CD4-positive, alpha-beta T cell treated with Interleukin-12 subunit alpha and Interleukin-12 subunit beta, for 1 hour (primary cell): ENCODE measurements at regions not wholly inside any gene's neighbourhood (a gene's known extent, or its start where the extent isn't known, plus 50 kb on each side); places are given as distances from the start of the nearest gene placed in this dataset.

Experiments
- DNase-seq: peaks from one replicate; pipeline ENCODE4 v3.0.0-alpha.2; 2020

DNA sequence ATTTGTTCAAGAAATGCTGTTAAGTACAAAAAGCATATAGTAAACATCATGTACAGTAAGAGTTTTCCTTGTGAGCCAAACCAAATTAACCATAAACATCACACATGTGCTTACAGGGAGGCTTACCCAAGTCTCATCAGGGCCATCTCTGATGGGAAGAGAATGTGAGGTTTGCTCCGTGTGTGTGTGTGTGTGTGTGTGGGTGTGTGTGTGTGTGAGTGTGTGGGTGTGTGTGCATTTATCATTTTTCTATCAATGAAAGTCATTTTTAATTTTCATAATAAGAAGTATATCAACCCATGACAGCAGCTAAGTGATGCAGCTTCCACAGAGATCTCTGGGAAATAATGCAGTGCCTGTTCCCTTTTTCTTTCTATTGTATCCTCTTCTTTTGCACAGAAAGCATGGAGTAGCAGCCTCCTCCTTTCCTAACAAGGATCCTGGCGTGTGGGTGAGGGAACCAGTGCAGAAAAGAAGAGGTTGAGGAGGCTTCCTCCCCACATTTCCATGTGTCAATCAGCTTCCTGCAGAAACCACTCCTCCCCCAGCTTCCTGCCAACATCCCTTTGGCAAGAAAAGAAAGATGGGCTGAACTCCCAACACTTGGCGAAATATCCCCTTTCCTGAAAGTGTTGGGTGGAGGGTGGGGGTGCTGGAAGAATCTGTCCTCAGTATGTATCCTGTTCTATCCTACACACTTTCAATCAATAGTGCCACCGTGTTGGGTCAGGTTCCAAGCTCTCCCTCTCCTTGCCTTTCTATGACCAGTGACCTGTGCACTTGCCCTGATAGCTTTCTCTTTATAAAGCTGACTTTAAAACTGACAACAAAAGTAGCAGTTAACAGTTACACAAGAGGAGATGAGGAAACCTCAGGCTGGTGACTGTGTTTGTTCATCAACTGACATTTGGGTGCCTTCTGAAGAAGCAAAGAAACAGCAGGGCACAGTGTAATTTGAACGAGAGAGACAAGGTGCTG, 251.8 kb upstream of the CITED2 start:
- DNase-seq: no peak

DNA sequence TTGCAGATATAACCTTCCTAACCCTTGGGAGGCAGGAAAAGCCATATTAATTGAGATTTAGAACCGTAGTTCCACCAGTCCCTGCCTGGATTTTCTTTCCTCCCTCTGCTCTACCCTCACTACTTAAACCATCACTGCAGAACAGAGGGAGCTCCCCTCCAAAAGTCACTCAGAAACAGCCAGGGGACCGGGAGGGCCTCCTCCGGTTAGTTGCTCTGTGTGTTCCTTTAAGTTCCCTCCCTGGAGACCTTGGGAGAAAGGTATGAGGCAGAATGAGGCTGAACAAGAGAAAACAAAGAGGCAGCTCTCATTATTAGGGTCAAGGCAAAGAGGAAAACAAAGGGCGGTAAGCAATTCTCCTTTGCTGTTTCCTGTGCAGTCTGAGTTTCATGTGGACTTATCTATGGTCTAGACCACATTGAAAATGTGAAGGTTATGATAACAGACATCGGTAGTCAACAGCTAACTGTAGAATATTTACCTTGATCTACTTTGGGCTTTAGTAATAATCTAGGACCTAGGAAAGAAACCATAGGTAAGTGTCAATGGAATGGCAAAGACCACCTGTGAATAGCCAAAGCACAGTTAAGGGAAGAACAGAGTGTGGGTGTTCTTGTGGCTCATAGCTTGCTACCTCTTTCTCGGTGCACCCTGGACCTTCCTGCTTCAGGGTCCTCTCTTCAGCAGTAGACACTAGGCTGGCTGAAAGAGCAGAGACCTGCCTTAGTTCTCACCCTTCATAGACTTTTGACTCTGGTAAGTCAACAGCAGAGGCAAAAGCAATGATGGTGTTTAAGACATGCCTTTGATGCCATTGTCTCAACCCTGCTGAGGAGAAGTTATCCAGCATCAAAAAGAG, 250.9 kb upstream of the CITED2 start:
- DNase-seq: no peak

DNA sequence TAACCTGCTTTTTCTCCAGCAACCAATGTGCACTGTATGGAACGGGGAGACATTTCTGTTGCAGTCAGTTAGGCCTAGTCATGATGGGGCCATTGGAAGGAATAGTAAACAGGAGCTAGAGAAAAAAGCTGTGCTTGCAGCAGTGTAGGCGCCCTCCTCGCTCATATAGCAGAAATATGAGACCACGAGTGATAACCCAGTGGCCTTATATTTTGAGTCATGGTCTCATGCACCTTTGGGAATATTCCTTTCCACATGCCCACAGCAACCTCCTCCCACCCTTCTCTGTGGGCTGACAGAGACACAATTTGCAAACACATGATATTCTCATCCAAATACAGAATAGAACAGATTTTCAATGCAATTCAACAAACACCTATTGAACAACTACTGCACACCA, 248.9 kb upstream of the CITED2 start:
- no peak for DNase-seq

DNA sequence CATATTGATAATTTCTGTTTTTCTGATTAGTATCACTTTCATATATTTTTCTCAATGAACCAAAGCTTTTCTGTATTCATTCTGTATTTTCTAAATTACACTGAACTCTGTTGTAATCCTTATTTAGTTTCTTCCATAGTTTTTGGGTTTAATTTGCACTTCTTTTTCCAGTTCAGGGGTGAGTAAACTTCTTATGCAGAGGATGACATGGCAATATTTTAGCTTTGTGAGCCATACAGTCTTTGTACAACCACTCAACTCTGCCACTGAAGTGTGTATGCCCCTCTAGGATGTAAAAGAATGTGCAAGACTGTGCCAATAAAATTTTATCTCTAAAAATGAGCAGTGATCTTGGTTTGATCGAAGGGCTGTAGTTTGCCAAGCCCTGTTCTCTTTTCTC, 239.0 kb upstream of the CITED2 start:
- DNase-seq: no peak

DNA sequence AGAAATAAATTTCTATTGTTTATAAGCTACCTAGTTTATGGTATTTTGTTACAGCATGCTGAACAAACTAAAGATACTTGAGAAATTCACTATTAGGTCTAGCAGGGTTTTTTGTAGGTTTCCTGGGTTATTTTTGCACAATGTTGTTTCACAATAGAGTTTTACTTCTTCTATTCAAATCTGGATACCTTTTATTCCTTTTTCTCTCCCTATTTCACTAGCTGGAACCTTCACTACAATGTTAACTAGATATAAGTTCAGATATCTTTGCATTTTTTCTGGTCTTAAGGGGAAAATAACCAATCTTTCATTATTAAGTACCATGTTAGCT, 237.7 kb upstream of the CITED2 start:
- no peak for DNase-seq

DNA sequence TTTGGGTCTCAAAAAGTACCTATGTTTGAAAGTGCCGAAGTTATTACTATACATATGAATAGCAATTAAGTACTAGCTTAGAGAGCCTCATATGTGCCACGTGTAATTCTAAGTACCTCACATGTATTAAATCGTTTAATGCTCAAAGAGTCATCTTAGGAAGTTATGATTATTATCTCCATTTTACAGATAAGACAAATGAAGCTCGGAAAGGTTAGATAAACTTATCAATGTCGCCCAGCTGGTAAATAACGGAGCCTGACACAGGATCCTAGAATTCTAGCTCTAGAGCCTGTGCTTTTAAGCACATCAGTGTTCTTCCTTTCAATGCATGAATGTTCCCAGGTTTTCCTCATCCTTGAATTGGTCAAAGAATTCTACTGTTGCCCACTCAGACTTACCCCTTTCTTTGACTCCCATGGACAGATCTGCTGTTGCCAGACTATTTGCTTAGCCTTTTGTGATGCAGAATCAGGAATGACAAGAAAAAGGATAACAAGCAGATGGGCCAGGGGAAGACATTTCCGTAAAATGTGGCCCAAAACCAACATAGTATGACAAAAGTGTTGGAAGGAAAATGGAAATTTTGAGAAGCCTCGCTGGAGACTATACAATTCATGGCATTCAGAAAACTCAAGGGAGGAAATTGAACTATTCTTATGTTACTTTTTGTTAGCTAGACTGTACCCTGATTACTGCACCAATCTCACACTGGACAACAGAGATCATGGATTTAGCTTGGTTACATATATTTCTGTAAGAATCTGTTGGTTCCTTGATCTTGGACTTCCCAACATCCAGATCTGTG, 237.1 kb upstream of the CITED2 start:
- no peak for DNase-seq

DNA sequence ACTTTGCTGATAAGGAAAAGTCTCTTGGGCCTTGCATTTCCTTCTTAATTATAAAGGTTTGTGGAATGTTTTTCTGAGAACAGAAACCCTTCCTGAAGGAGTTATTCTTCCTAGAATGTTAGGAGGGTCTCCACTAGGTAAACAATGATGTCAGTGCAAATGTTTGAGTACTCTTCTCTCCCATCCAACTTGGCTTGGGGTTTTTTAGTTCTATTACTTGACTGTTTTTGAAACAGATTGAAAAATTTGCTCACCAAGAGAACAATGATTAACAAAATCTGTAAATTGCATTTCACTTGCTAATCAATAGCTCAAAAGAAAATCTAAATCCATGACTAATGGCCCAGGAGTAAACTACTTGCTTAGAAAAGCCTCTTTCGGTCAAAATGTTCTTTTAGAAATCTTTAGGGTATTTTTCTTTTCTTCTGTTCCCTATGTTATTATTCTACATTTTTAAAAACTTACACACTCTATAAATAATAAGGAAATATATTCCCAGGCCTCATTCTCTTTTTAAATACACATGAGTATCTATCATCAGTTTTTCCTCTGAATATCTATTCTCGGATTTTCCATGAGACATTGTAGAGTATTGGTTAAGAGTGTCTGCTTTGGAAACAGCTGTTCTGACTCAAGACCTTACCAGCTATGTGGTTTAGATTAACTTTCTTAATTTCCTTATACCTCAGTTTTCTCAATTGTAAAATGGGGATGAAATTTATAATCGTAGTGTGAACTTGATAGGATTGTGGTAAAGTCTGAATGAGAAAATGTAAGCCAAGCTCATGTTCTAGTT, 234.2 kb upstream of the CITED2 start:
- no peak for DNase-seq

DNA sequence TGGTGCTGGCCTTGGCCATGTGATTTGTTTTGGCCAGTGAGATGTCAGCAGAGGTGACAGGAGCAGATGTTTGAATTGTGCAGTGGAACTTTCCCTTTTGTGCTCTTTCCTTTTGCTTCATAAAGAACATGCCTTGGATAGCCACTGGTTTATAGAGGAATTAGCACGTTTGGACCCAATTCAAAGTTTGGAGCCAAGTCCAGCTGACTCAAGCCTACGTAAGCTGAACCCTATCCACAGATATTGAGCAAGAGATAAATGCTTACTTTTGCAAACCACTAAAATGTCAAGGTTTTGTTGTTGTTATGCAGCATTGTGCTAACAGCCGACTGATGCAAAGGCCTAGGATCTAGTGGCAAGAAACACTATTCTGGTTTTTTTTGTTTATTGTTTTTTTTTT, 230.9 kb upstream of the CITED2 start:
- no peak for DNase-seq

DNA sequence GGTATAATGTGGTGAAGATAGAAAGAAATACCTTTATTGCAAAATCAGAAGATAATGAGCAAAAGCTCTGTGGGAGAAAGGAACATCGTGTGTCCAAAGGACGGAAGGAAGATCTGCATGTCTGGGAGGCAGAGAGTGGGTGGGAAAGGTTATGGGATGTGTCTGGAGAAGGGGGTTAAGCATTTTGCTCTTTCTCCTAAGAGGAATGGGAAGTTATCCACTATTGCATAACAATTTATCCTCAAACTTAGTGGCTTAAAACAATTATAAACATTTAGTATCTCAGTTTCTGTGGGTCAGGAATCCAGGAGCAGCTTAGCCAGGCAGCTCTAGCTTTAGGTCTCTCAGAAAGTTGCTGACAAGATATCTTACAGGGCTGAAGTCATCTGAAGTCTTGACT, 229.1 kb upstream of the CITED2 start:
- DNase-seq: no peak

DNA sequence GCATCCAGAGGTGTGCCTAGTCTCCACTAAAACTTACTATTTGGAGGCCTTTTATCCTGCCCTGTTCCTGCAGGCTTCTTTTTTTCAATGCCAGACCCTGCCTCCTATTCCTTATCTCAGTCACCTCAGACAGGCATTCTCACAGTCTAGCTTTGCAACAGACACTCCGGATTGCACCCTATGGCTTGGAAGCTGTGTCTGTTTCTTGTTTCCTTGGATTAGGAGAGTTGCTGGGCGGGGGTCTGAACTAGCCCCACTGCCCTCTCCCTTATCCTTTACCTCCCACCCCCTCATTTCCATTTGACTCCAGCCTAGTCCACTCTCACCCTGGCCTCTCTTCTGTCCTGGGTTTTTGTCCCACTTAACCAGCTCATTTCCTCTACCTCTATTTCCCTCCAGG, 228.1 kb upstream of the CITED2 start:
- DNase-seq: no peak

DNA sequence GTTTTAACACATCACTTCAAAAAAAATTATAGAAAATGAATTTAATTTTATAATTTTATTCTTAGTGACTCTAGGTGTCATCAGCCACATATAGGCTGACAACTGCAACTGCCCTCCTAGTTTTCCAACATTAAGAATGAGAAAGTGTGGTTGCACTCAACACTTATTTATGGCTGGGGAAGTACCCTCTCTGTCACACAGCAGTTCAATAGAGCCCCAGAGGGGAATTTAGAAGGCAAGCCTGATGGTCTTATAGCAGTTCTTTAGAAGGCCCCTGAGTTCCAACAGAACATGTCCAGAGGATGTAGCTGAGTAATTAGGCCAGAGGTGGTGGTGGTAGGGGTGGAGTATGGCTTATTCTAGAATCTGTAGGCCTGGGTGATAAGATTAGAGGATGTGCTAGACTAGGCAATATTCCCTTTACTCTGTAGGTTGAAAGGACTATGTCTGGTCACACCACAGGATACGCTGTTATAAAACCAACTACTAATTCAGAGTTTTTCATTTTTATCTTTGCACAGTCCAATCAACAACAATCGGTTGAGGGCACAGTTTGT, 226.5 kb upstream of the CITED2 start:
- no peak for DNase-seq

DNA sequence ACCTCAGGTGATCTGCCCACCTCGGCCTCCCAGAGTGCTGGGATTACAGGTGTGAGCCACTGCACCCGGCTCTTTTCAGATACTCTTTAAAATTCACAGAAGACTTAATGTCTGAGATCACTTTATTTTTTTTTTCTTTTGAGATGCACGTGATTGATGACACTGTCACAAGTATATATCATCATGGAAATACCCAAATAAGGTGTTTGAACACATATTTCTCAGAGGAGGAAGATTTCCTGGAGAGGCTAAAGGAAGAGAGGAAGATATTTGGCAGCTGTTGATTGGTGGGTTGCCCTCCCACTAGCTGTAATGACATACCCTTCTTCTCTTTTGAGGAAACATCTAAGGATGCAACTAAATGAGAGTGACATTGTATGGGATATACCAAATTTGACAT, 225.9 kb upstream of the CITED2 start:
- no peak for DNase-seq

DNA sequence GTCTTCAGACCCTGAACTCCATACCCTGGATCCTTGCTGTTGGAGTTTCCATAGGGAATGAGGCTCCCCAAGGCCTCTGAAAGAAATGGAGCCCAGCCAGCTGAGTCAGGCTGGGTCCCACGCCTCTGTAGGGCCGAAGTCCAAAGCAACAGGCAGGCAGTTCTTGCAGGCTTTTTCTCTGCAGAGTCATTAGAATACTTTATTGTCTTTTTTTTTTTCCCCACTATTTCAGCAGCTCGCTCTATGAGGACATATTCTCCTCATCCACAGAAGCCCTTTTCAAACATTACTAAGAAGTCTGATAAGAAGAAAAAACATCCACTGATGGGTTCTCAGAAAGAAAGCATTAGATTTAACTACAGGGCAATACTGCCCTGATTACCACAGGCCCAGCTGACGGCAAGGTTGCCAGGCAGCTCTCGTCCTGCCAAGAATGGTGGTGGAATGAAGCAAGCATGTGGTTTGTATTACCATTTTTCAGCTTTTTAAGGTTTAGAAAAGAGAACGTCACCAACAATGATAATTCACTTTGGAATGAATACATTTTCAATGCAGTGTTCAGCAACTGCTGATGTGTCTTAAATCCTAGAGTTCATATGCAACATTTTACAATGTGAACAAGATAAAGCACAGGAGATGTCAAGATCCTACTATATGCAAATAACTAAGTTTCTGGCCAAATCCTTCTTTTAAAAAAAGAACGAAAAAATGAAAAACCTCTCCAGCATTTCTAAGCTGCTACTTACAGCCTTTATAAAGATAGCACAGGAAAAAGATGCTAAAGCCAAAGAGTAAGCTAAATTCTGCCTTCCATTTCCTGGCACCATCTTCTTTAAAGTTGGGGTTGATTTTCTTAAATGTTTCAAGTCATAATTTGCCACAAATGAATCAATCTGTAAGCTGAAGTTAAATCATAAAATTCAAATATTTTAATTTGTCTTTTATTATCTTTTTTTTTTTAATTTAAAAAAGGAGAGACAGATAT, 223.6 kb upstream of the CITED2 start:
- DNase-seq: no peak

DNA sequence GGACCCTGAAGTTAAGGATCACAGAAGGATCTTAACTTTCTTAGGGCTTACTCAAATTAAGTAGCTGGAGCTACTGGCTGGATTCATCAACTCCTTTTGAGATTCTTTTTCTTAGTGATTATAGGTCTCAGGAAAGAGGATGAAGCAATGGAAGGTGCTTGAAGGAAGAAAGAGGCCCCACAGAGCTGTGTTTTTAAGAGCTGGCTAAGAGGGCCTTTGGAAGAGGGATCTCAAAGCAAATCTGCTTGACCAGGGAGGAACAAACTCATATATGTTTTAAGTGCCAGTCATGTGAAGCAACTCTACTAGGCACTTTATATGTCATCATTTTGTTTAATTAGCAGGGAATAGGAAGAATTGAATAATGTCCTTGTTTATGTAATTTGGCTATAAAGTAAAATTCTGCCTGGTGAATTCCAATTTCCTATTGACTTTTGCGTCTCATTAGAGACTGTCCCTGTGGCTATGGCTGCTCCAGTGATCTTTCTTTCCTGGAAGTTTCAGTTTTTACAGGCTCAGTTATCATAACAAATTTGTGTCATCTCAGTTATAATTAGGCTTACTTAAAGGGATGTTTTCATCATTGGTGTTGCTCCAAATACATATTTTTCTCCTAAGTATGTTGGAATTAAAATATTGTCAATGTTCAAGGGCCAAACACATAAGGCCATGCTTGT, 222.8 kb upstream of the CITED2 start:
- no peak for DNase-seq

DNA sequence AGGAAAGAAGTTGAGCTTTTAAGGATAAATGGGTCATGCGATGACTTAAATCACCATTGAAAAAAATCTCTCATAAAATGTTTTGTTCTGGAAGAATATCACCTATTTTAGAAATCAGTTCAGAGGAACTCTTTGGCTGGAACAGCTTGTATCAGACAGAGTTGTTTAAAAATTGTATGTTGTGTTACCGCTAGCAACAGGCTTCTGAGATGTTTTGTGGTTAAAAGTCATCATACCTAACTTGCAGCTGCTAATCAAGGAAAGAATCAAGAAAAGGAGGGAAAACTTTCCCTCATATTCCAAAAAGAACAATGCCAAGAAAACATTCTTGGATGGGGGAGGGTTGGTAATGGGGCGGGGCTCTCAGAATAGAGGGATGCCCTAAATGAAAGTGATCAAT, 220.7 kb upstream of the CITED2 start:
- DNase-seq: no peak

DNA sequence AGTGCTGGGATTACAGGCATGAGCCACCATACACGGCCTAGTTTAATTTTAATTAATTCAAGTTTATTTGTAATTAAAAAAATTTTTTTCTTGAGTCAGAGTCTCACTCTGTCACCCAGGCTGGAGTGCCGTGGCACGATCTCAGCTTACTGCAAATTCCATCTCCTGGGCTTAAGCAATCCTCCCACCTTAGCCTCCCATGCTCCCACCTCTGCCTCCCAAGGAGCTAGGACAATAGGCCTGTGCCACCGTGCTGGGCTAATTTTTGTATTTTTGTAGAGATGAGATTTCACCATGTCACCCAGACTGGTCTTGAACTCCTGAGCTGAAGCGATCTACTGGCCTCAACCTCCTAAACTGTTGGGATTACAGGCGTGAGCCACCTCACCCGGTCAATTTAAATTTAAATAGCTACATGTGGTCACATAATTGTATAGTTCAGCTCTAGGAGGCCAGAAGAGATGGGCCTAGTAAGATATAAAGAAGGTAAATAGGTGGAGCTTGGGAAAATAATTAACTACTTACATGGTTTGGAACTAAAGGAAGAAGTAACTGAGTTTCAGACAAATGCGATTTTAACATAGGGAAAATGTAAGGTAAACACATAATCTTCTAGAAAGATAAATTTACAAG, 220.0 kb upstream of the CITED2 start:
- DNase-seq: no peak

DNA sequence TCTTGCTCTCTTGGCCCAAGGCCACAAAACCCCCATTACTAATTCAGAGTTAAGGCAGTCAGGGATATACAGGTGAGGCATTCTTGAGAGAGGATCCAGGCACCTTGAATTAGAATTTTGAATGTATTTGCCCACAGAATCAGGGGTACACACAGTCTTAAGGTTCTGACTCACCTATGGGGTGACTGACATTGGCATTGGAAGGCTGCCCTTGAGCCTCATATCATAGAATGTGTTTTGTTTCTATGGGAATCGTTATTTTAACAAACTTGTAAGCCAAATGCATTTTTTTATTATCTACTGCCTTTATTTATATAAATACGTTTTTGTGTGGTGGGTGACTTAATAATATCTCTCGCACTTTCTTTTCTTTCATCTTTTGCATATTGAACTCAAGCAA, 218.6 kb upstream of the CITED2 start:
- no peak for DNase-seq

DNA sequence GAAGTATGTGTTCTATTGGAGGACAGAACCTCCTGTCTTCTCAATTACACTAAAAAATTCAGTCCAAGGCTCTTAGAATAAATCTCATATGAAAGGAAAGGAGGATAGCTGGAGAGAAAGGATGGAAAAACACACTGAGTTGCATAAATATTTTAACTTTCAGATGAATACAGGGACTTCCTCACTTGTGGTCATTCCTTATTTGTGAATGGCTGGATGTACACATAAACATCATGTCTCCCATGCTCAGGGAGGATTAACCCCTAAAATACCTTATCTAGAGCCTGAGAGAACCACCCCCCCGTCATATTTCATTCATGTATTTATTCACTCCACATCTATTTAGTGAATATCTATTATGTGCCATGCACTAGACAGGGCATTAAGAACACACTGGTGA, 217.6 kb upstream of the CITED2 start:
- no peak for DNase-seq

DNA sequence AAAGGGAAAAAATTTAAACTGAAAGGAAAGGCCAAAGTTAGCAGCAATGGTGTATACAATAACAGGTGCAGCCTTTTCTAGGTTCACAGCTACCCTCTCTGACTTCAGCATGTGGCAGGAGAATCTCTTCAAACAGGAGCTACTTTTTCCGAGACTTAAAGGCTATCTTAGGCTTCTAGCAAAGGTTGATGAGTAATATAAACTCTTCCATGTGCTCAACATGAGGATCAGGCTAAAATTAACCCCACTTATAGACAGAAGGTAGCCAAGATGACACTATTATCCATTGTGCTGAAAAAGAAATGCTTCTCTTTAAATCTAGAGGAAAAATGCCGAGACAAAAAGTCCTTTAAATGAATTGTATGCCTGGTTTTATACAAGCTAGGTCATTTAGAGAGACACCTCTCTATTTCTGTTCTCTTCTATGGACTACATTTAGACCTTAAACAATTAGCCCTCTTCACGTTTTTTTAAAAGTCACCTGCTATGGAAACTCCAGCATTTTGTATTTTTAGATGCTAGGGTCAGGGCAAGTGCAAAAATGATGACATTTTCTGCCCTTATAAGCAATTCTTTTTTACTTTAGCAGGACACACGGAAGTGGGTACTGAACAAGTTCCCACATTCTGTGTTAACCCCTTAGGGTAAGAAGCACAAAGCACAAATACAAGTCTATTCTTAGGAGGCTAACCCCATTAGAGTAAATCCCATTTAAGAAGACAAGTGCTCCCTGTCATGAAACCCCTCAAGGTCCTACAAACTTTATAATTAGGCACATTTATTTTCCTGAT, 216.8 kb upstream of the CITED2 start:
- no peak for DNase-seq
